Ovary (tissue), 3 donors: ENCODE measurements at regions not wholly inside any gene's neighbourhood (a gene's known extent, or its start where the extent isn't known, plus 50 kb on each side); places are given as distances from the start of the nearest gene placed in this dataset.

Experiments
- CTCF ChIP-seq, 3 donors: fragments of 450-650 bp in 2 of 3; fragments of 200-600 bp in 1 of 3; IDR thresholded peaks; one replicate each; pipeline versions ENCODE4 v1.5.1 to v1.8.0; 2016 to 2022; ENCODE audit warnings: antibody characterized with exemption in 3 of 3, mild to moderate bottlenecking in 1 of 3
- EP300 ChIP-seq: sonication (generic); formaldehyde crosslinking; IDR thresholded peaks from one replicate; pipeline ENCODE4 v1.6.1; 2017; ENCODE audit warnings: antibody characterized with exemption
- POLR2A ChIP-seq: fragments of 450-650 bp; IDR thresholded peaks from one replicate; pipeline ENCODE4 v1.6.1; 2017; ENCODE audit warnings: antibody characterized with exemption, mild to moderate bottlenecking, moderate library complexity
- donor health status: DM: no; HTN: no; CAD: no.

GRCh38 chr6:54515013-54515412 lies 206.8 kb downstream of the TINAG start:
- TF ChIP-seq CTCF (IDR thresholded peaks at IDR 0.05) (no peak), POLR2A (no peak), EP300 (no peak)
